OCI-LY1 (cell line): ENCODE measurements at regions not wholly inside any gene's neighbourhood (a gene's known extent, or its start where the extent isn't known, plus 50 kb on each side); places are given as distances from the start of the nearest gene placed in this dataset.

Source experiments
- H2AFZ ChIP-seq: fragments of 200-600 bp; sonication (generic), shearing (Covaris generic); 2 replicates; pipeline ENCODE4 v1.6.0; 2014; ENCODE audit warnings: antibody characterized with exemption, mild to moderate bottlenecking, low read length
- H3F3A ChIP-seq: fragments of 200-600 bp; sonication (generic), shearing (Covaris generic); 2 replicates; pipeline ENCODE4 v1.6.0; 2014; ENCODE audit warnings: mild to moderate bottlenecking, antibody characterized with exemption, low read length, moderate library complexity; ENCODE audit not compliant: insufficient read depth
- H3K27ac ChIP-seq: fragments of 200-600 bp; sonication (generic); 2 replicates; pipeline ENCODE4 v1.5.1; 2014; ENCODE audit warnings: low read length, mixed run types, mild to moderate bottlenecking, low read depth; ENCODE audit not compliant: poor library complexity, severe bottlenecking
- H3K27me3 ChIP-seq: fragments of 200-600 bp; sonication (generic); 2 replicates; pipeline ENCODE4 v1.6.0; 2014; ENCODE audit warnings: antibody characterized with exemption, mild to moderate bottlenecking, low read length, moderate library complexity; ENCODE audit not compliant: insufficient read depth
- H3K36me3 ChIP-seq: fragments of 200-600 bp; sonication (generic); 2 replicates; pipeline ENCODE4 v1.6.1; 2014; ENCODE audit warnings: mild to moderate bottlenecking, antibody characterized with exemption, low read length, moderate library complexity, mixed read lengths; ENCODE audit not compliant: insufficient read depth
- H3K4me1 ChIP-seq: fragments of 200-600 bp; sonication (generic); 2 replicates; pipeline ENCODE4 v1.5.1; 2014; ENCODE audit warnings: mild to moderate bottlenecking, low read length, moderate library complexity; ENCODE audit not compliant: insufficient read depth, severe bottlenecking
- H3K4me2 ChIP-seq: fragments of 200-600 bp; sonication (generic), shearing (Covaris generic); 2 replicates; pipeline ENCODE4 v1.6.1; 2014; ENCODE audit warnings: low read length
- H3K4me3 ChIP-seq: fragments of 200-600 bp; sonication (generic); 2 replicates; pipeline ENCODE4 v1.5.1; 2014; ENCODE audit warnings: low read length, low read depth, mild to moderate bottlenecking, mixed read lengths; ENCODE audit not compliant: poor library complexity, severe bottlenecking
- H3K79me2 ChIP-seq: fragments of 200-600 bp; shearing (Covaris generic); 2 replicates; pipeline ENCODE4 v1.6.1; 2016; ENCODE audit warnings: mixed run types, low read length, mixed read lengths; ENCODE audit not compliant: insufficient read depth
- H3K9ac ChIP-seq: fragments of 200-600 bp; sonication (generic), shearing (Covaris generic); 2 replicates; pipeline ENCODE4 v1.6.1; 2014; ENCODE audit warnings: mild to moderate bottlenecking, low read length, mixed read lengths
- H3K9me2 ChIP-seq: fragments of 200-600 bp; sonication (generic), shearing (Covaris generic); 2 replicates; pipeline ENCODE4 v1.6.1; 2014; ENCODE audit warnings: low read depth, mild to moderate bottlenecking, low read length, mixed read lengths
- H3K9me3 ChIP-seq: fragments of 200-600 bp; shearing (Covaris generic); 2 replicates; pipeline ENCODE4 v1.6.1; 2014; ENCODE audit warnings: low read length, mixed read lengths
- H4K20me1 ChIP-seq: fragments of 200-600 bp; sonication (generic), shearing (Covaris generic); 2 replicates; pipeline ENCODE4 v1.6.0; 2016; ENCODE audit warnings: mild to moderate bottlenecking, low read length; ENCODE audit not compliant: insufficient read depth
- EZH2 ChIP-seq: fragments of 200-600 bp; sonication (generic), shearing (Covaris generic); IDR thresholded peaks from 2 replicates; pipeline ENCODE4 v1.8.0; 2017; ENCODE audit warnings: borderline replicate concordance, mixed run types, mild to moderate bottlenecking, antibody characterized with exemption, low read length, moderate library complexity, mixed read lengths
- TF ChIP-seq, protein P1 (sequence below): fragments of 200-600 bp; sonication (generic), shearing (Covaris generic); IDR thresholded peaks from 2 replicates; pipeline ENCODE4 v1.5.1; 2017; ENCODE audit warnings: mild to moderate bottlenecking, antibody characterized with exemption, low read length, moderate library complexity, mixed read lengths

- H3K9me2 ChIP-seq: no peaks in the 10 kb centered on the region
- H3K36me3 ChIP-seq: peaks cover 19% of the 10 kb centered on the region
- no peaks in the 10 kb centered on the region for H4K20me1 ChIP-seq
- H3K4me1 ChIP-seq: peaks cover 58% of the 10 kb centered on the region
- no peaks in the 10 kb centered on the region for H3K27me3 ChIP-seq
- no peaks in the 10 kb centered on the region for H3K9me3 ChIP-seq
- H3K4me2 ChIP-seq: peak overlapping the region; percentile 51
- peak overlapping the region; percentile 82 for H3K27ac ChIP-seq
- peak overlapping the region; percentile 12 for H3K9ac ChIP-seq
- TF ChIP-seq, protein P1, sequence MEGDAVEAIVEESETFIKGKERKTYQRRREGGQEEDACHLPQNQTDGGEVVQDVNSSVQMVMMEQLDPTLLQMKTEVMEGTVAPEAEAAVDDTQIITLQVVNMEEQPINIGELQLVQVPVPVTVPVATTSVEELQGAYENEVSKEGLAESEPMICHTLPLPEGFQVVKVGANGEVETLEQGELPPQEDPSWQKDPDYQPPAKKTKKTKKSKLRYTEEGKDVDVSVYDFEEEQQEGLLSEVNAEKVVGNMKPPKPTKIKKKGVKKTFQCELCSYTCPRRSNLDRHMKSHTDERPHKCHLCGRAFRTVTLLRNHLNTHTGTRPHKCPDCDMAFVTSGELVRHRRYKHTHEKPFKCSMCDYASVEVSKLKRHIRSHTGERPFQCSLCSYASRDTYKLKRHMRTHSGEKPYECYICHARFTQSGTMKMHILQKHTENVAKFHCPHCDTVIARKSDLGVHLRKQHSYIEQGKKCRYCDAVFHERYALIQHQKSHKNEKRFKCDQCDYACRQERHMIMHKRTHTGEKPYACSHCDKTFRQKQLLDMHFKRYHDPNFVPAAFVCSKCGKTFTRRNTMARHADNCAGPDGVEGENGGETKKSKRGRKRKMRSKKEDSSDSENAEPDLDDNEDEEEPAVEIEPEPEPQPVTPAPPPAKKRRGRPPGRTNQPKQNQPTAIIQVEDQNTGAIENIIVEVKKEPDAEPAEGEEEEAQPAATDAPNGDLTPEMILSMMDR: no peak
- no peak for TF ChIP-seq EZH2
- no peaks in the 10 kb centered on the region for H3F3A ChIP-seq
- peaks cover 92% of the 10 kb centered on the region for H3K79me2 ChIP-seq
- H2AFZ ChIP-seq: no peak overlapping the region
- H3K4me3 ChIP-seq: peak overlapping the region; percentile 10
Measured at GRCh38 chr18:46211816-46212215, 107.6 kb downstream of the HAUS1 start.

- no peak overlapping the region for H3K4me3 ChIP-seq
- no peaks in the 10 kb centered on the region for H3F3A ChIP-seq
- no peaks in the 10 kb centered on the region for H4K20me1 ChIP-seq
- peaks cover 25% of the 10 kb centered on the region for H3K36me3 ChIP-seq
- TF ChIP-seq, protein P1: no peak
- TF ChIP-seq EZH2: no peak
- peak overlapping the region; percentile 51 for H3K4me2 ChIP-seq
- H3K9me2 ChIP-seq: no peaks in the 10 kb centered on the region
- H3K27me3 ChIP-seq: no peaks in the 10 kb centered on the region
- H2AFZ ChIP-seq: no peak overlapping the region
- peak overlapping the region; percentile 12 for H3K9ac ChIP-seq
- H3K27ac ChIP-seq: peak overlapping the region; percentile 82
- no peaks in the 10 kb centered on the region for H3K9me3 ChIP-seq
- H3K79me2 ChIP-seq: peaks cover 93% of the 10 kb centered on the region
- peaks cover 57% of the 10 kb centered on the region for H3K4me1 ChIP-seq
Measured at GRCh38 chr18:46212398-46212797, 108.2 kb downstream of the HAUS1 start.

DNA sequence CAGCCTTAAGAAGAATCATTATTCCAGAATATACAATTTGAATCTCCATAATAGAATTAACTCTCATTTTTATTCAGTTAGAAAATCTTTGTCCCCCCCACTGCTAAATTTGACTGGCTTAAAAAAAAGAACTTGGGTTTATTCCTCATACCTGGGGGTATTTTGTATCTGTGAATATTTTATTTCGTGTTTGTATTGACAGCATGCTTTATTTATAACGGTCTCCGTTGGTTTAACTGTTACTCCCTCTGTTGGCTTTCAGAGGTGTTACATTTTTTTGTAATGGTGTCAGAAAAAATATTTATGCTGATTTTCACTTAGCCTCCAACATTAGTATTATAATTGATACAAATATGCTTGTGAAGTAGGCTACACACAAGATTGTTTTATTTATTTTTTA lies 109.1 kb downstream of the HAUS1 start:
- Histone ChIP-seq H3K4me3 (no peak overlapping the region), H3K36me3 (peaks cover 32% of the 10 kb centered on the region), H3K27me3 (no peaks in the 10 kb centered on the region), H2AFZ (no peak overlapping the region), H3K79me2 (peaks cover 93% of the 10 kb centered on the region), H3K4me2 (no peak overlapping the region), H3K9ac (no peak overlapping the region), H3K9me3 (no peaks in the 10 kb centered on the region), H3K4me1 (peaks cover 48% of the 10 kb centered on the region), H3K9me2 (no peaks in the 10 kb centered on the region), H4K20me1 (no peaks in the 10 kb centered on the region), H3F3A (no peaks in the 10 kb centered on the region), H3K27ac (peak overlapping the region; percentile 82)
- TF ChIP-seq, protein P1: peak; percentile 56
- no peak for TF ChIP-seq EZH2
